AG04450 (cell line): ENCODE measurements at regions not wholly inside any gene's neighbourhood (a gene's known extent, or its start where the extent isn't known, plus 50 kb on each side); places are given as distances from the start of the nearest gene placed in this dataset.
"Not testable (repeated sequence)": the region's sequence is repeated elsewhere in the genome, so short reads cannot be mapped to it uniquely, and the experiment has no call there.

ENCODE experiments used
- CTCF ChIA-PET: fragments of 300-600, 350-600 bp; formaldehyde crosslinking; extraction: SDS; loops from one replicate; lab custom pipeline; 2022; ENCODE audit warnings: antibody characterized with exemption, inconsistent platforms; lab: Charles Lee
- POLR2A ChIA-PET: fragments of 350-600 bp; formaldehyde crosslinking; extraction: SDS; loops from one replicate; lab custom pipeline; 2021; ENCODE audit warnings: antibody characterized with exemption, inconsistent platforms; lab: Yijun Ruan, JAX
- DNase-seq: peaks from one replicate; pipeline ENCODE4 v3.0.0-alpha.2; 2011; ENCODE audit warnings: low read depth, low spot score
- H3K27ac ChIP-seq: one replicate; pipeline ENCODE4 v1.5.1; 2012; ENCODE audit warnings: low read depth, low read length, control low read depth
- H3K27me3 ChIP-seq: one replicate; pipeline ENCODE4 v1.6.0; 2012; ENCODE audit warnings: low read length; ENCODE audit not compliant: control insufficient read depth, insufficient read depth
- H3K4me3 ChIP-seq: 2 replicates; pipeline ENCODE4 v1.5.1; 2011; ENCODE audit warnings: mild to moderate bottlenecking, low read depth, low read length, control low read depth
- H3K9me3 ChIP-seq: 2 replicates; pipeline ENCODE4 v1.5.1; 2012; ENCODE audit warnings: low read length; ENCODE audit not compliant: control insufficient read depth, insufficient read depth
- CTCF ChIP-seq: IDR thresholded peaks from 2 replicates; pipeline ENCODE4 v1.5.1; 2011; ENCODE audit warnings: low read depth, low read length, control low read depth, inconsistent platforms

- no peak for DNase-seq
- Histone ChIP-seq H3K4me3 (no peak overlapping the region), H3K27ac (no peak overlapping the region), H3K9me3 (no peaks in the 10 kb centered on the region), H3K27me3 (no peaks in the 10 kb centered on the region)
- ChIA-PET POLR2A (no interaction called here), CTCF (interaction anchor here (1.8 kb wide), 1 partner anchor 19 kb away, joined by 6 read pairs; no protein-coding TSS in a partner anchor)
- TF ChIP-seq CTCF = no peak
Observed at GRCh38 chr7:106756071-106756470, 95.1 kb upstream of the CCDC71L start.

- Histone ChIP-seq H3K27me3 (no peaks in the 10 kb centered on the region), H3K4me3 (no peak overlapping the region), H3K9me3 (no peaks in the 10 kb centered on the region), H3K27ac (no peak overlapping the region)
- TF ChIP-seq CTCF = no peak
- ChIA-PET CTCF (interaction anchor here (0.9 to 1.8 kb wide), 2 partner anchors 20 to 214 kb away, joined by 3 to 6 read pairs; no protein-coding TSS in a partner anchor), POLR2A (no interaction called here)
- no peak for DNase-seq
Observed at GRCh38 chr7:106756884-106757283, 95.9 kb upstream of the CCDC71L start.

GRCh38 chr7:106757846-106758245 is 96.9 kb upstream of the CCDC71L start:
- no peaks in the 10 kb centered on the region for H3K27me3 ChIP-seq
- H3K9me3 ChIP-seq = no peaks in the 10 kb centered on the region
- TF ChIP-seq CTCF = no peak
- H3K27ac ChIP-seq = no peak overlapping the region
- POLR2A ChIA-PET = no interaction called here
- no peak for DNase-seq
- H3K4me3 ChIP-seq = no peak overlapping the region
- CTCF ChIA-PET = interaction anchor here (0.6 to 0.9 kb wide), 2 partner anchors 21 to 215 kb away, joined by 3 read pairs; no protein-coding TSS in a partner anchor

GRCh38 chr7:106762845-106763244 is 101.9 kb upstream of the CCDC71L start:
- CTCF ChIA-PET, POLR2A ChIA-PET, H3K4me3 ChIP-seq, DNase-seq, H3K9me3 ChIP-seq, H3K27ac ChIP-seq, H3K27me3 ChIP-seq: not testable (repeated sequence)

GRCh38 chr7:106763717-106764116 is 101.4 kb upstream of the PIK3CG start:
- Histone ChIP-seq H3K4me3 (no peak overlapping the region), H3K9me3 (no peaks in the 10 kb centered on the region), H3K27me3 (no peaks in the 10 kb centered on the region), H3K27ac (no peak overlapping the region)
- no peak for TF ChIP-seq CTCF
- POLR2A ChIA-PET = no interaction called here
- no peak for DNase-seq
- CTCF ChIA-PET = no interaction called here
